BLaER1 treated with 17β-estradiol and CSF1 and Interleukin-3, amounts not matched to agents 10 nM and 100 nM (cell line): ENCODE measurements at regions not wholly inside any gene's neighbourhood (a gene's known extent, or its start where the extent isn't known, plus 50 kb on each side); places are given as distances from the start of the nearest gene placed in this dataset.

Experiments used
- H3K27ac ChIP-seq, 11 experiments: shearing (Covaris generic); formaldehyde crosslinking; 2 replicates each; pipeline ENCODE4 v1.8.1; 2022
- H3K27me3 ChIP-seq, 11 experiments: shearing (Covaris generic); formaldehyde crosslinking; 2 replicates each; pipeline ENCODE4 v1.8.1; 2022
- H3K36me3 ChIP-seq, 11 experiments: shearing (Covaris generic); formaldehyde crosslinking; 2 replicates each; pipeline ENCODE4 v1.8.1; 2022
- H3K4me1 ChIP-seq, 10 experiments: shearing (Covaris generic); formaldehyde crosslinking; 2 replicates each; pipeline ENCODE4 v1.8.1; 2022
- H3K4me2 ChIP-seq, 11 experiments: shearing (Covaris generic); formaldehyde crosslinking; 2 replicates each; pipeline ENCODE4 v1.8.1; 2022
- H3K4me3 ChIP-seq, 10 experiments: shearing (Covaris generic); formaldehyde crosslinking; 2 replicates each; pipeline ENCODE4 v1.8.1; 2022
- H3K9ac ChIP-seq, 11 experiments: shearing (Covaris generic); formaldehyde crosslinking; 2 replicates each; pipeline ENCODE4 v1.8.1; 2022
- H3K9me3 ChIP-seq, 11 experiments: shearing (Covaris generic); formaldehyde crosslinking; replicated peaks in 1 of 11; 2 replicates each; pipeline ENCODE4 v1.8.1; 2022
- H4K20me1 ChIP-seq, 11 experiments: shearing (Covaris generic); formaldehyde crosslinking; 2 replicates each; pipeline ENCODE4 v1.8.1; 2022
- Cebpa-rat ChIP-seq, 11 experiments: shearing (Covaris generic); IDR thresholded peaks; 2 replicates each; pipeline ENCODE4 v1.8.1; 2022

GRCh38 chr3:184508938-184509337 lies 52.6 kb upstream of the EPHB3 start:
- Histone ChIP-seq H3K36me3 (no peaks in the 10 kb centered on the region), H3K27ac (no peak overlapping the region), H3K4me2 (peak overlapping the region in 2 of 11 experiments; percentile 51 to 55; a peak in 3 of 22 replicates), H3K9me3 (peaks cover 0 to 12% (median 0%) of the 10 kb centered on the region in 11 experiments; a peak in 5 of 22 replicates), H3K27me3 (peaks cover 16 to 26% (median 22%) of the 10 kb centered on the region in 11 experiments), H4K20me1 (no peaks in the 10 kb centered on the region), H3K4me1 (peaks cover 1 to 24% (median 12%) of the 10 kb centered on the region in 10 experiments), H3K4me3 (no peak overlapping the region), H3K9ac (no peak overlapping the region)
- no peak for TF ChIP-seq Cebpa-rat (IDR thresholded peaks at IDR 0.05)

GRCh38 chr3:184511741-184512140 lies 49.8 kb upstream of the EPHB3 start:
- Histone ChIP-seq H3K27me3 (peaks cover 16 to 52% (median 37%) of the 10 kb centered on the region in 11 experiments), H4K20me1 (no peaks in the 10 kb centered on the region), H3K9ac (no peak overlapping the region), H3K4me3 (no peak overlapping the region), H3K27ac (no peak overlapping the region), H3K4me1 (peaks cover 12 to 32% (median 23%) of the 10 kb centered on the region in 10 experiments), H3K9me3 (peaks cover 0 to 12% (median 0%) of the 10 kb centered on the region in 11 experiments; a peak in 5 of 22 replicates), H3K36me3 (no peaks in the 10 kb centered on the region), H3K4me2 (no peak overlapping the region)
- TF ChIP-seq Cebpa-rat (IDR thresholded peaks at IDR 0.05): no peak
